HG03097 (cell line): ENCODE measurements at regions not wholly inside any gene's neighbourhood (a gene's known extent, or its start where the extent isn't known, plus 50 kb on each side); places are given as distances from the start of the nearest gene placed in this dataset.

ENCODE experiments used
- ATAC-seq: cut with Tn5 transposase; IDR thresholded peaks from one replicate; pipeline ENCODE4 v1.9.1; 2021; ENCODE audit not compliant: unreplicated experiment, low FRiP score

- ATAC-seq = no peak
These were observed 70.5 kb upstream of the ATP10A start for GRCh38 chr15:25933456-25934158.

- no peak for ATAC-seq
These were observed 69.6 kb upstream of the ATP10A start for GRCh38 chr15:25932696-25933095.

GRCh38 chr15:25931851-25932250, 68.7 kb upstream of the ATP10A start:
- ATAC-seq = no peak

- ATAC-seq = no peak
These were observed 67.8 kb upstream of the ATP10A start for GRCh38 chr15:25930931-25931330.
